ENCODE measurements at regions not wholly inside any gene's neighbourhood (a gene's known extent, or its start where the extent isn't known, plus 50 kb on each side); places are given as distances from the start of the nearest gene placed in this dataset.

GRCh38 chr1:234978397-234979295 lies 150.0 kb downstream of the TOMM20 start (continued):
- TF ChIP-seq SNAPC4 (CRISPR knock-in tag; IDR thresholded peaks at IDR 0.05) (peak; percentile 47; the same call in 1 of the 2 replicates), HDAC2 (CRISPR knock-in tag; IDR thresholded peaks at IDR 0.05) (peak; percentile 96), ERF (CRISPR knock-in tag; IDR thresholded peaks at IDR 0.05) (peak; percentile 91), JUNB (CRISPR knock-in tag; IDR thresholded peaks at IDR 0.05; ENCODE audit: borderline replicate concordance) (no peak), MAFG (CRISPR knock-in tag; IDR thresholded peaks at IDR 0.05) (no peak), NRL (CRISPR knock-in tag; IDR thresholded peaks at IDR 0.05; ENCODE audit: borderline replicate concordance) (no peak), GPN1 (CRISPR knock-in tag; IDR thresholded peaks at IDR 0.05; ENCODE audit: borderline replicate concordance) (no peak), PAX8 (CRISPR knock-in tag; IDR thresholded peaks at IDR 0.05; ENCODE audit: borderline replicate concordance) (no peak), AGO1 (IDR thresholded peaks at IDR 0.05; ENCODE audit: low read depth, low read length, poor library complexity, severe bottlenecking) (no peak), RBAK (CRISPR knock-in tag; IDR thresholded peaks at IDR 0.05) (no peak), RAD21 (CRISPR knock-in tag; IDR thresholded peaks at IDR 0.05) (peak; percentile 56; the same call in 1 of the 2 replicates), TP53 (CRISPR knock-in tag; conservative IDR thresholded peaks at IDR 0.05) (no peak), ZNF558 (CRISPR knock-in tag; IDR thresholded peaks at IDR 0.05; ENCODE audit: borderline replicate concordance) (no peak), ZNF773 (CRISPR knock-in tag; IDR thresholded peaks at IDR 0.05; ENCODE audit: borderline replicate concordance) (no peak), RBM39 (IDR thresholded peaks at IDR 0.05; ENCODE audit: low read depth, low read length, poor library complexity, severe bottlenecking) (no peak), ZNF629 (CRISPR knock-in tag; conservative IDR thresholded peaks at IDR 0.05) (no peak), ZNF563 (CRISPR knock-in tag; IDR thresholded peaks at IDR 0.05) (no peak), RFXANK (CRISPR knock-in tag; IDR thresholded peaks at IDR 0.05) (no peak), ZNF44 (CRISPR knock-in tag; IDR thresholded peaks at IDR 0.05) (no peak), HNF1A (IDR thresholded peaks at IDR 0.05; ENCODE audit: low read depth) (peak; percentile 78), HNF1A (CRISPR knock-in tag; IDR thresholded peaks at IDR 0.05; ENCODE audit: borderline replicate concordance) (peak; percentile 82; the same call in 1 of the 2 replicates)
